ENCODE measurements at regions not wholly inside any gene's neighbourhood (a gene's known extent, or its start where the extent isn't known, plus 50 kb on each side); places are given as distances from the start of the nearest gene placed in this dataset.

DNA sequence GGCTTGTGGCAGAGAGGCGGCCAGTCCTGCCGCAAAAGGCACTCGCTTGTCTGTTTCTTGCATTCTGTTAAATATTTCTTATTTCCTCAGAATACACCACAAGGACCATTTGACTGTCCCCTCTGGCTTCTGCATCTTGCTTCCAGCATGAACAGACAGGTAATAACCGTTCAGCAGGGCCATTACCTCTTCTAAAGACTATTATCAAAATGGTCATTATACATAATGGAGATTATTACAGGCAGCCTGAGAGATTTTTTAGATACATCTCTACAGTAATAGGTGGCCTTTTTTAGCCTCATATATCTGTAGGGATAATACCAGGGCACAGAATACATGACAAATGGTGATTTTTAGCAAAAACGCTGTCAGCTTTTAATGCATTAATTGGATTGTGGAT, 382.0 kb downstream of the PSAT1 start:
- Histone ChIP-seq H3K79me2 (no peaks in the 10 kb centered on the region), H3K27me3 (ENCODE audit: control insufficient read depth, insufficient read depth, low read length) (no peaks in the 10 kb centered on the region), H3K4me3 (ENCODE audit: low read depth, low read length) (no peak overlapping the region), H2AFZ (no peak overlapping the region), H3K27ac (no peak overlapping the region), H3K9me3 (ENCODE audit: control insufficient read depth, low read length) (no peaks in the 10 kb centered on the region), H3K9ac (no peak overlapping the region), H3K4me2 (ENCODE audit: low read length) (no peak overlapping the region), H3K4me1 (no peaks in the 10 kb centered on the region), H3K36me3 (ENCODE audit: control insufficient read depth, insufficient read depth, low read length) (no peaks in the 10 kb centered on the region)
- TF ChIP-seq, protein P1, sequence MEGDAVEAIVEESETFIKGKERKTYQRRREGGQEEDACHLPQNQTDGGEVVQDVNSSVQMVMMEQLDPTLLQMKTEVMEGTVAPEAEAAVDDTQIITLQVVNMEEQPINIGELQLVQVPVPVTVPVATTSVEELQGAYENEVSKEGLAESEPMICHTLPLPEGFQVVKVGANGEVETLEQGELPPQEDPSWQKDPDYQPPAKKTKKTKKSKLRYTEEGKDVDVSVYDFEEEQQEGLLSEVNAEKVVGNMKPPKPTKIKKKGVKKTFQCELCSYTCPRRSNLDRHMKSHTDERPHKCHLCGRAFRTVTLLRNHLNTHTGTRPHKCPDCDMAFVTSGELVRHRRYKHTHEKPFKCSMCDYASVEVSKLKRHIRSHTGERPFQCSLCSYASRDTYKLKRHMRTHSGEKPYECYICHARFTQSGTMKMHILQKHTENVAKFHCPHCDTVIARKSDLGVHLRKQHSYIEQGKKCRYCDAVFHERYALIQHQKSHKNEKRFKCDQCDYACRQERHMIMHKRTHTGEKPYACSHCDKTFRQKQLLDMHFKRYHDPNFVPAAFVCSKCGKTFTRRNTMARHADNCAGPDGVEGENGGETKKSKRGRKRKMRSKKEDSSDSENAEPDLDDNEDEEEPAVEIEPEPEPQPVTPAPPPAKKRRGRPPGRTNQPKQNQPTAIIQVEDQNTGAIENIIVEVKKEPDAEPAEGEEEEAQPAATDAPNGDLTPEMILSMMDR (IDR thresholded peaks at IDR 0.05): no peak

DNA sequence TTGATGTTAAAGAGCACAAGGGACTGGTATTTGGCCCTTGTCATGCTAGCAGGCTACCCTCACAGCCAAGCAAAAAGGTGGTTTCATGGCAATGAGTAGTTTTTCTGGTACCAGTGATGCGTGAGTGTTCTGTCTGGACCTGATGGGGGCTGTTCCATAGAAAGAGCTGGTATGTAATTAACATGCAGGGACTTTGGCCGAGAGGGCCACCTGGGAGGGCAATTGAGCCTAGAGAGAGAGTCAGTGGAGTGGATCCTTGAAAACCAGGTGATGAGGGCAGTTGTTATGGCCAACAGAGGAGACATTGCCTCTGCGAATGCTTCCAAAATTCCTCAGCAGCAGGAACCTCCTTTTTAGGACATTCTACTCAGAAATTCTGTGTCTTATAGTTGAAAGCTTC, 383.3 kb downstream of the PSAT1 start:
- Histone ChIP-seq H2AFZ (no peak overlapping the region), H3K36me3 (ENCODE audit: control insufficient read depth, insufficient read depth, low read length) (no peaks in the 10 kb centered on the region), H3K9ac (no peak overlapping the region), H3K9me3 (ENCODE audit: control insufficient read depth, low read length) (no peaks in the 10 kb centered on the region), H3K27me3 (ENCODE audit: control insufficient read depth, insufficient read depth, low read length) (no peaks in the 10 kb centered on the region), H3K79me2 (no peaks in the 10 kb centered on the region), H3K4me2 (ENCODE audit: low read length) (no peak overlapping the region), H3K27ac (no peak overlapping the region), H3K4me3 (ENCODE audit: low read depth, low read length) (no peak overlapping the region), H3K4me1 (no peaks in the 10 kb centered on the region)
- TF ChIP-seq, protein P1 (IDR thresholded peaks at IDR 0.05): no peak

DNA sequence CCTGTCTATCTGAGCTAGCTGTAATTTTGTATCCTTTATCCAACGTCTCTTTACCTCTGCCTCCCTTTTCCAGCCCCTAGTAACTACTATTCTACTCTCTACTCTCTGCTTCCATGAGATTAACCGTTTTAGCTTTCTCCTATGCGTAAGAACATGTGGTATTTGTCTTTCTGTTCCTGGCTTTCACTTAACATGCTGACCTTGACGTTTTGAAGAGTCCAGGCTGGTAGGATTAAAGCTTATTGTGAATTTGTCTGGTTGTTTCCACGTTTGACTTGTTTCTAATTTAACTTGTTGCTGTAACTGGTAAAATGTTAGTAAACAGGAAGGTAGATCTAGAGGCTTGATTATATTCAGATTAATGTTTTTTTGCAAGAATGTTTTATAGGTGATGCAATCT, 385.3 kb downstream of the PSAT1 start:
- TF ChIP-seq, protein P1 (IDR thresholded peaks at IDR 0.05): no peak
- H3K9me3 ChIP-seq (ENCODE audit: control insufficient read depth, low read length): no peaks in the 10 kb centered on the region
- no peak overlapping the region for H2AFZ ChIP-seq

DNA sequence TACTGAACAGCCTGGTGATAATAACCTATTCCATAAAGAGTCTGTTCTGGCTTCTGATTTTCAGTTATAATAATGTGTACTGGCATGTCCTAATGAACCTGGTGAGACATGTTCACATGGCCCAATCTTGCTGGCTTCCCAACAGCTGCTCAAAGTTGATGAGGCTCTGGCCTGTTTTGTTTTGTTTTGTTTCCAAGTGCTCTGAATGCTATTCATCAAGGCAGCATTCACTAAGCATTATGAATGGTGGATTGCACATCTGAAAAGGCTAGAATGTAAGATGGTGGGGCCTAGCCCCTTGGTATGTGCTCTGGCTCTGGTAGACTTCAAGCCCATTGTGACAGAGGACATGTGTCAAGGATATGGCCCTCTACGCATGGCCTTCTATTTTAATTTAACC, 388.5 kb downstream of the PSAT1 start:
- H3K4me2 ChIP-seq (ENCODE audit: low read length): no peak overlapping the region
- H3K79me2 ChIP-seq: no peaks in the 10 kb centered on the region
- no peaks in the 10 kb centered on the region for H3K9me3 ChIP-seq (ENCODE audit: control insufficient read depth, low read length)
- no peak overlapping the region for H2AFZ ChIP-seq
- no peaks in the 10 kb centered on the region for H3K36me3 ChIP-seq (ENCODE audit: control insufficient read depth, insufficient read depth, low read length)
- no peaks in the 10 kb centered on the region for H3K4me1 ChIP-seq
- H3K27me3 ChIP-seq (ENCODE audit: control insufficient read depth, insufficient read depth, low read length): no peaks in the 10 kb centered on the region
- H3K4me3 ChIP-seq (ENCODE audit: low read depth, low read length): no peak overlapping the region
- no peak overlapping the region for H3K27ac ChIP-seq
- TF ChIP-seq, protein P1 (IDR thresholded peaks at IDR 0.05): no peak
- no peak overlapping the region for H3K9ac ChIP-seq

More for the DNA sequence above, 385.3 kb downstream of the PSAT1 start:
- H3K27ac ChIP-seq: no peak overlapping the region
- no peak overlapping the region for H3K4me3 ChIP-seq (ENCODE audit: low read depth, low read length)
- H3K4me2 ChIP-seq (ENCODE audit: low read length): no peak overlapping the region
- no peak overlapping the region for H3K9ac ChIP-seq
- no peaks in the 10 kb centered on the region for H3K27me3 ChIP-seq (ENCODE audit: control insufficient read depth, insufficient read depth, low read length)
- H3K79me2 ChIP-seq: no peaks in the 10 kb centered on the region
- no peaks in the 10 kb centered on the region for H3K4me1 ChIP-seq
- no peaks in the 10 kb centered on the region for H3K36me3 ChIP-seq (ENCODE audit: control insufficient read depth, insufficient read depth, low read length)

DNA sequence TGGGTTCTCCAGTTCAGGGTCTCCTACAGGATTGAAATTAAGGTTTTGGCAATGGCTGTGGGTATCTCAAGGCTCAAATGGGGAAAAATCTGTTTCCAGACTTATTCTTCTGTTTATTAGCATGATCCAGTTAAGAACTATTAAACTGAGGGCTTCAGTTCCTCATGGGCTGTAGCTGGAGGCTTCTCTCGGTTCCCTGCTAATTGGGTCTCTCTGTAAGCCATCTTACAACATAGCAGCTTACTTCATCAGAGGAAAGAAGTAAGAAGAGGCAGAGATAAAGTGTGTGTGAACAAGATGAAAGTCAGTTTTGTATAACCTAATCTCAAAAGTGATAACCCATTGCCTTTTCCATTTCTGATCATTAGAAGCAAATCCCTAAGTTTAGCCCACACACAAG, 391.9 kb downstream of the PSAT1 start:
- Histone ChIP-seq H3K4me3 (ENCODE audit: low read depth, low read length) (no peak overlapping the region), H3K79me2 (no peaks in the 10 kb centered on the region), H3K4me1 (no peaks in the 10 kb centered on the region), H3K27me3 (ENCODE audit: control insufficient read depth, insufficient read depth, low read length) (no peaks in the 10 kb centered on the region), H3K36me3 (ENCODE audit: control insufficient read depth, insufficient read depth, low read length) (no peaks in the 10 kb centered on the region), H3K27ac (no peak overlapping the region), H2AFZ (no peak overlapping the region), H3K4me2 (ENCODE audit: low read length) (no peak overlapping the region), H3K9ac (no peak overlapping the region), H3K9me3 (ENCODE audit: control insufficient read depth, low read length) (no peaks in the 10 kb centered on the region)
- TF ChIP-seq, protein P1 (IDR thresholded peaks at IDR 0.05): no peak
